Cardiac muscle cell (in vitro differentiated cells and primary cell): ENCODE measurements at regions not wholly inside any gene's neighbourhood (a gene's known extent, or its start where the extent isn't known, plus 50 kb on each side); places are given as distances from the start of the nearest gene placed in this dataset.

ENCODE experiments used
- DNase-seq, 2 donors: peaks; one replicate each; pipeline versions ENCODE4 v3.0.0 to v3.0.0-alpha.2; 2010 to 2017; ENCODE audit warnings: low read depth in 1 of 2, low spot score in 1 of 2
- H3K27ac ChIP-seq: fragments of 200-600 bp; sonication (generic); 2 replicates; pipeline ENCODE4 v1.5.1; 2016
- H3K27me3 ChIP-seq: fragments of 200-600 bp; sonication (generic); 2 replicates; pipeline ENCODE4 v1.6.0; 2016; ENCODE audit warnings: control low read depth
- H3K36me3 ChIP-seq: fragments of 200-600 bp; sonication (generic); 2 replicates; pipeline ENCODE4 v1.5.1; 2016; ENCODE audit warnings: control low read depth
- H3K4me1 ChIP-seq: fragments of 200-600 bp; sonication (generic); 2 replicates; pipeline ENCODE4 v1.8.1; 2017; ENCODE audit warnings: low read depth, mild to moderate bottlenecking, mixed run types
- H3K4me3 ChIP-seq: fragments of 200-600 bp; sonication (generic); 2 replicates; pipeline ENCODE4 v1.5.1; 2016; ENCODE audit warnings: mild to moderate bottlenecking
- H3K9me3 ChIP-seq: fragments of 200-600 bp; sonication (generic); 2 replicates; pipeline ENCODE4 v1.5.1; 2017; ENCODE audit warnings: low read depth, mild to moderate bottlenecking, control low read depth
- CTCF ChIP-seq: IDR thresholded peaks from 2 replicates; pipeline ENCODE4 v1.5.1; 2012; ENCODE audit warnings: low read depth, mild to moderate bottlenecking, low read length

DNA sequence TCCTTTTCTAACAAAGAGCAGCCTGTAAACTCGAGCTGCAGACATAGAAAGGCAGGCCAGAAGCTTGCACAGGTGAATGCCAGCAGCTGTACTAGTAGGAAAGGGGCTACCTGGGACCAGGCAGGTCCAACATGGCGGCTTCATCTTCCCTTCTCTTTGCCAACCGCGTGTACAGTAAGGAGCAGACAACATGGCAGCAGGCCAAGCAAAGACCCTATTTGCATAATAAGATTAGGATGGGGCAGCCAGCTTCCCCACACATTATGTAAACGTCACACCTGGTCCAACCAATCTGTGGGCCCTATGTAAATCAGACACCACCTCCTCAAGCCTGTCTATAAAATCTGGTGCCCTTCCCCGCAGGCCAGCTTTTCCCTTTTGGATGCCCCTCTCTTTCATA lies 1186.5 kb upstream of the AUTS2 start:
- no peak overlapping the region for H3K4me3 ChIP-seq
- no peaks in the 10 kb centered on the region for H3K9me3 ChIP-seq
- H3K27ac ChIP-seq, result no peak overlapping the region
- H3K36me3 ChIP-seq, result no peaks in the 10 kb centered on the region
- no peak for TF ChIP-seq CTCF
- no peaks in the 10 kb centered on the region for H3K27me3 ChIP-seq
- no peaks in the 10 kb centered on the region for H3K4me1 ChIP-seq
- no peak for DNase-seq

- Histone ChIP-seq H3K27ac (no peak overlapping the region), H3K27me3 (no peaks in the 10 kb centered on the region), H3K4me1 (no peaks in the 10 kb centered on the region), H3K36me3 (no peaks in the 10 kb centered on the region), H3K9me3 (no peaks in the 10 kb centered on the region), H3K4me3 (no peak overlapping the region)
- no peak for DNase-seq
- TF ChIP-seq CTCF, result no peak
Measured at GRCh38 chr7:68414631-68415425, 1183.4 kb upstream of the AUTS2 start.

DNA sequence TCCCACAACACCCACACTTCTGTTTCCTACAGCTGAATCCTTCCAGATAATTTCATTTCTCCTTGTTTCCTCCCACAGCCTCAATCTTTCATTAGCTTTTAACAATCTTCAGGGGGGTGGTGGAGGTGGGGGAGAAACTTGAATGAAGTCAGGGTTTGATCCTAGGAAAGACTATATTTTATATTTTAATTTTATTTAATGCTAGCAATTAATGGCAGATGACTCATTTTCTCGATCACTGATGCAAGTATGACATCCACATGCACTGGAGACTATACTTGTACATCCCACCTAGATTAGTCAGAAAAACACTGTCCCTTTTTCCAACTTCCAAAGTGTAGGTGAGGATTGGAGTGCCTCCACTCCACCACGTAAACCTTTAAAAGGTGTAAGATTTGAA lies 1181.3 kb upstream of the AUTS2 start:
- H3K4me1 ChIP-seq, result no peaks in the 10 kb centered on the region
- TF ChIP-seq CTCF, result no peak
- H3K27ac ChIP-seq, result no peak overlapping the region
- no peak for DNase-seq
- H3K4me3 ChIP-seq, result no peak overlapping the region
- no peaks in the 10 kb centered on the region for H3K36me3 ChIP-seq
- no peaks in the 10 kb centered on the region for H3K9me3 ChIP-seq
- H3K27me3 ChIP-seq, result no peaks in the 10 kb centered on the region

GRCh38 chr7:68417659-68418058 lies 1180.6 kb upstream of the AUTS2 start:
- Histone ChIP-seq H3K36me3 (no peaks in the 10 kb centered on the region), H3K4me3 (no peak overlapping the region), H3K9me3 (no peaks in the 10 kb centered on the region), H3K27me3 (no peaks in the 10 kb centered on the region), H3K27ac (no peak overlapping the region), H3K4me1 (no peaks in the 10 kb centered on the region)
- no peak for TF ChIP-seq CTCF
- DNase-seq, result no peak

GRCh38 chr7:68420342-68421192 lies 1177.7 kb upstream of the AUTS2 start:
- H3K9me3 ChIP-seq, result no peaks in the 10 kb centered on the region
- no peaks in the 10 kb centered on the region for H3K27me3 ChIP-seq
- no peak overlapping the region for H3K4me3 ChIP-seq
- H3K36me3 ChIP-seq, result no peaks in the 10 kb centered on the region
- TF ChIP-seq CTCF, result no peak
- no peaks in the 10 kb centered on the region for H3K4me1 ChIP-seq
- DNase-seq, result no peak
- H3K27ac ChIP-seq, result no peak overlapping the region
